ENCODE measurements at regions not wholly inside any gene's neighbourhood (a gene's known extent, or its start where the extent isn't known, plus 50 kb on each side); places are given as distances from the start of the nearest gene placed in this dataset.
"Not testable (repeated sequence)": the region's sequence is repeated elsewhere in the genome, so short reads cannot be mapped to it uniquely, and the experiment has no call there.

DNA sequence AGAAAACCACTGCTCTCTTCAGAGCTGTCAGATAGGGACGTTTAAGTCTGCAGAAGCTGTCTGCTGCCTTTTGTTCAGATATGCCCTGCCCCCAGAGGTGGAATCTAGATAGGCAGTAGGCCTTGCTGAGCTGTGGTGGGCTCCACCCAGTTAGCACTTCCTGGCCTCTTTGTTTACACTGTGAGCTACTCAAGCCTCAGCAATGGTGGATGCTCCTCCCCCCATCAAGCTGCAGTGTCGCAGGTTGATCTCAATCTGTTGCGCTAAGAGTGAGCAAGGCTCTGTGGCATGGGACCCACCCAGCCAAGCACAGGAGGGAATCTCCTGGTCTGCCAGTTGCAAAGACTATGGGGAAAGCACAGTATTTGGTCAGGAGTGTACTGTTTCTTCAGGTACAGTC is 59.2 kb upstream of the ZNF641 start:
- Mint-ChIP-seq H3K27me3 (peaks cover 15 to 16% of the 10 kb centered on the region in 2 donors), H3K27ac (peak overlapping the region; percentile 72 to 78), H3K4me1 (ENCODE audit: low read depth in 2 of 2) (peaks cover 10 to 12% of the 10 kb centered on the region in 2 donors), H3K9me3 (peaks cover 7 to 19% of the 10 kb centered on the region in 2 donors), H3K4me3 (peak overlapping the region; percentile 59 to 70)
- peak; percentile 76 for ATAC-seq (replicated peaks)
- H3K36me3 Mint-ChIP-seq (ENCODE audit: insufficient read depth): not testable (repeated sequence)
- peak; percentile 45 to 57 (median 46) for DNase-seq

- DNase-seq (no peak), ATAC-seq (replicated peaks) (no peak)
- no peak overlapping the region for H3K27ac Mint-ChIP-seq
- no peaks in the 10 kb centered on the region for H3K36me3 Mint-ChIP-seq (ENCODE audit: insufficient read depth)
- H3K27me3 Mint-ChIP-seq: peaks cover 27 to 47% of the 10 kb centered on the region in 2 donors
- H3K4me1 Mint-ChIP-seq (ENCODE audit: low read depth in 2 of 2): peaks cover 9 to 12% of the 10 kb centered on the region in 2 donors
- H3K4me3 Mint-ChIP-seq: no peak overlapping the region
- H3K9me3 Mint-ChIP-seq: peaks cover 0 to 3% of the 10 kb centered on the region in 2 donors
These were observed 59.0 kb upstream of the ANP32D start for GRCh38 chr12:48413388-48413787.

- H3K4me3 Mint-ChIP-seq: no peak overlapping the region
- H3K9me3 Mint-ChIP-seq: peaks cover 0 to 3% of the 10 kb centered on the region in 2 donors
- ATAC-seq (replicated peaks) (no peak), DNase-seq (no peak)
- peaks cover 8 to 11% of the 10 kb centered on the region in 2 donors for H3K4me1 Mint-ChIP-seq (ENCODE audit: low read depth in 2 of 2)
- H3K27ac Mint-ChIP-seq: no peak overlapping the region
- H3K27me3 Mint-ChIP-seq: peaks cover 27 to 49% of the 10 kb centered on the region in 2 donors
- no peaks in the 10 kb centered on the region for H3K36me3 Mint-ChIP-seq (ENCODE audit: insufficient read depth)
These were observed 58.3 kb upstream of the ANP32D start for GRCh38 chr12:48414021-48414420.

GRCh38 chr12:48419116-48419935 is 53.0 kb upstream of the ANP32D start:
- H3K36me3 Mint-ChIP-seq (ENCODE audit: insufficient read depth): no peaks in the 10 kb centered on the region
- peaks cover 24 to 39% of the 10 kb centered on the region in 2 donors for H3K27me3 Mint-ChIP-seq
- no peaks in the 10 kb centered on the region for H3K4me1 Mint-ChIP-seq (ENCODE audit: low read depth in 2 of 2)
- no peak overlapping the region for H3K27ac Mint-ChIP-seq
- DNase-seq: no peak
- no peak overlapping the region for H3K4me3 Mint-ChIP-seq
- peaks cover 0 to 3% of the 10 kb centered on the region in 2 donors for H3K9me3 Mint-ChIP-seq
- ATAC-seq (replicated peaks): no peak

- H3K27me3 Mint-ChIP-seq: peaks cover 15 to 31% of the 10 kb centered on the region in 2 donors
- peaks cover 0 to 3% of the 10 kb centered on the region in 2 donors for H3K9me3 Mint-ChIP-seq
- H3K4me3 Mint-ChIP-seq: no peak overlapping the region
- DNase-seq (no peak), ATAC-seq (replicated peaks) (no peak)
- no peak overlapping the region for H3K27ac Mint-ChIP-seq
- no peaks in the 10 kb centered on the region for H3K36me3 Mint-ChIP-seq (ENCODE audit: insufficient read depth)
- H3K4me1 Mint-ChIP-seq (ENCODE audit: low read depth in 2 of 2): no peaks in the 10 kb centered on the region
These were observed 52.2 kb upstream of the ANP32D start for GRCh38 chr12:48420039-48420775.

- Mint-ChIP-seq H3K27me3 (peaks cover 18 to 28% of the 10 kb centered on the region in 2 donors), H3K36me3 (ENCODE audit: insufficient read depth) (no peaks in the 10 kb centered on the region), H3K27ac (no peak overlapping the region), H3K9me3 (no peaks in the 10 kb centered on the region), H3K4me1 (ENCODE audit: low read depth in 2 of 2) (no peaks in the 10 kb centered on the region), H3K4me3 (no peak overlapping the region)
- ATAC-seq (replicated peaks) (no peak), DNase-seq (no peak)
These were observed 50.3 kb upstream of the ANP32D start for GRCh38 chr12:48422060-48422459.
